Spleen (tissue), 11 donors: ENCODE measurements at regions not wholly inside any gene's neighbourhood (a gene's known extent, or its start where the extent isn't known, plus 50 kb on each side); places are given as distances from the start of the nearest gene placed in this dataset.

ENCODE experiments used
- DNase-seq: peaks from one replicate; pipeline ENCODE4 v3.0.0-alpha.2; 2020
- H3K27ac ChIP-seq, 8 donors: fragments of 200-600 bp; sonication (generic) in 7 of 8; 1 replicate in 4 of 8; 2 replicates in 4 of 8; pipeline versions ENCODE4 v1.5.0 to v1.8.0; 2016 to 2021; ENCODE audit warnings: inconsistent platforms in 4 of 8, mild to moderate bottlenecking in 4 of 8, moderate library complexity in 1 of 8
- H3K27me3 ChIP-seq, 7 donors: fragments of 200-600 bp; sonication (generic) in 6 of 7; replicated peaks in 1 of 7; 1 replicate in 4 of 7; 2 replicates in 3 of 7; pipeline versions ENCODE4 v1.5.0 to v1.8.0; 2016 to 2021; ENCODE audit warnings: inconsistent platforms in 3 of 7, mild to moderate bottlenecking in 1 of 7
- H3K36me3 ChIP-seq, 6 donors: fragments of 200-600 bp; sonication (generic) in 5 of 6; 1 replicate in 4 of 6; 2 replicates in 2 of 6; pipeline versions ENCODE4 v1.5.0 to v1.8.0; 2016 to 2021; ENCODE audit warnings: inconsistent platforms in 2 of 6
- H3K4me1 ChIP-seq, 6 donors: fragments of 200-600 bp; sonication (generic) in 5 of 6; 1 replicate in 3 of 6; 2 replicates in 3 of 6; pipeline versions ENCODE4 v1.5.0 to v1.8.0; 2016 to 2021; ENCODE audit warnings: inconsistent platforms in 3 of 6
- H3K4me3 ChIP-seq, 8 donors: fragments of 200-600 bp; sonication (generic) in 7 of 8; 1 replicate in 4 of 8; 2 replicates in 4 of 8; pipeline versions ENCODE4 v1.5.0 to v1.8.0; 2016 to 2021; ENCODE audit warnings: inconsistent platforms in 4 of 8, mild to moderate bottlenecking in 4 of 8, moderate library complexity in 2 of 8
- H3K9me3 ChIP-seq, 8 donors: fragments of 200-600 bp; sonication (generic) in 7 of 8; 1 replicate in 4 of 8; 2 replicates in 4 of 8; pipeline versions ENCODE4 v1.5.0 to v1.8.0; 2016 to 2021; ENCODE audit warnings: inconsistent platforms in 4 of 8
- CTCF ChIP-seq, 11 experiments: fragments of 200-600 bp in 7 of 11; fragments of 450-650 bp in 4 of 11; sonication (generic) in 4 of 11; IDR thresholded peaks in 8 of 11; conservative IDR thresholded peaks in 3 of 11; 1 replicate in 7 of 11; 2 replicates in 4 of 11; pipeline versions ENCODE4 v1.4.0 to v1.8.0; 2016 to 2021; ENCODE audit warnings: antibody characterized with exemption in 11 of 11, inconsistent platforms in 4 of 11, mild to moderate bottlenecking in 1 of 11
- POLR2A ChIP-seq, 3 donors: fragments of 450-650 bp; IDR thresholded peaks; one replicate each; pipeline ENCODE4 v1.5.1; 2017; ENCODE audit warnings: antibody characterized with exemption in 3 of 3, mild to moderate bottlenecking in 1 of 3
- POLR2AphosphoS5 ChIP-seq, 3 donors: sonication (generic); formaldehyde crosslinking; IDR thresholded peaks; one replicate each; pipeline ENCODE4 v1.5.1; 2017; ENCODE audit warnings: antibody characterized with exemption in 3 of 3
- WGBS, 5 donors: extraction: QIAGEN DNeasy Blood & Tissue Kit in 3 of 5; methylation state at CpG; one replicate each; pipeline versions ENCODE4 v1.1.5 to v1.1.7; 2013 to 2018; 5-methylcytosine and 5-hydroxymethylcytosine counted together
- intact Hi-C: fragments of 100-400 bp; cut with DNase I; formaldehyde crosslinking; loops from one replicate; pipeline ENCODE4 v1.15.0; 2023; ENCODE audit warnings: low total_unique reads
- donor health status: healthy with polysubstance abuse.
- donor health status: DM: no; HTN: no; CAD: no; lungs with moderate emphysema.
- donor health status: DM: no; HTN: no; CAD: no.
- donor health status: Bipolar disorder and iron deficiency.
- donor health status: healthy.
- donor health status: DM: no; HTN: no; CAD: no.
- donor health status: DM: yes; HTN: yes; CAD: no.

DNA sequence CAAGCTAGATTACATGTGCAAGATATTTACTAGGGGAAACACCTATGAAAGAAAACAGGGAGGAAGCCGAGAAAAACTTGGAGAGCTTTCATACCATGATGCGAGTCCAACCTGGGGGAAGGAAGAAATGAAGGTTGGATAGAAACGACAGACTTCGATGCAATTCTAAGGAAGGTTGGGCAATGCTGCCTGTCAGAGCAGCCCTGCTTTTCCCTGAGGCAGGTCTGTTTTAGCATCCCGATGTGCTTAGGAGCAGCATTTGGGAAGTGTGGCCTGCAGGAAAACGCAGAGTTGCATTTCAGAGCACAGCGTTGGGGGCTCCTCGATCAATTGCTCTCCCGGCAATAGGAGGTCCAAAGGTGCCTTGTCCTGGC is 91.9 kb upstream of the DTNBP1 start:
- 85 to 96% (median 91%) methylated on average over 9 of the region's 9 CpGs for WGBS, 5 donors
- H3K27me3 ChIP-seq = no peaks in the 10 kb centered on the region
- no peak for TF ChIP-seq CTCF (IDR thresholded peaks at IDR 0.05 in 8 of 11, conservative IDR thresholded peaks at IDR 0.05 in 3 of 11)
- no peak for TF ChIP-seq POLR2A (IDR thresholded peaks at IDR 0.05)
- no peak for TF ChIP-seq POLR2AphosphoS5 (IDR thresholded peaks at IDR 0.05)
- intact Hi-C loops = no loop called here
- no peaks in the 10 kb centered on the region for H3K4me1 ChIP-seq
- no peak overlapping the region for H3K27ac ChIP-seq
- no peak overlapping the region for H3K4me3 ChIP-seq
- no peaks in the 10 kb centered on the region for H3K36me3 ChIP-seq
- DNase-seq = no peak
- H3K9me3 ChIP-seq = no peaks in the 10 kb centered on the region

GRCh38 chr6:15754035-15754705 is 91.3 kb upstream of the DTNBP1 start:
- Histone ChIP-seq H3K9me3 (no peaks in the 10 kb centered on the region), H3K36me3 (no peaks in the 10 kb centered on the region), H3K4me1 (no peaks in the 10 kb centered on the region), H3K27ac (no peak overlapping the region), H3K27me3 (no peaks in the 10 kb centered on the region), H3K4me3 (no peak overlapping the region)
- intact Hi-C loops = no loop called here
- DNase-seq = no peak
- WGBS, 5 donors = 65 to 74% (median 69%) methylated on average over 5 of the region's 5 CpGs
- TF ChIP-seq POLR2AphosphoS5 (IDR thresholded peaks at IDR 0.05) (no peak), POLR2A (IDR thresholded peaks at IDR 0.05) (no peak), CTCF (IDR thresholded peaks at IDR 0.05 in 8 of 11, conservative IDR thresholded peaks at IDR 0.05 in 3 of 11) (no peak)

- intact Hi-C loops = no loop called here
- DNase-seq = no peak
- Histone ChIP-seq H3K4me3 (no peak overlapping the region), H3K27me3 (no peaks in the 10 kb centered on the region), H3K9me3 (no peaks in the 10 kb centered on the region), H3K27ac (no peak overlapping the region), H3K4me1 (no peaks in the 10 kb centered on the region), H3K36me3 (no peaks in the 10 kb centered on the region)
- TF ChIP-seq CTCF (IDR thresholded peaks at IDR 0.05 in 8 of 11, conservative IDR thresholded peaks at IDR 0.05 in 3 of 11) (no peak), POLR2A (IDR thresholded peaks at IDR 0.05) (no peak), POLR2AphosphoS5 (IDR thresholded peaks at IDR 0.05) (no peak)
- 75 to 92% (median 82%) methylated on average over 3 of the region's 3 CpGs for WGBS, 5 donors
Measured at GRCh38 chr6:15752820-15753219, 90.0 kb upstream of the DTNBP1 start.

GRCh38 chr6:15751721-15752350 is 89.0 kb upstream of the DTNBP1 start:
- no peak overlapping the region for H3K27ac ChIP-seq
- WGBS, 5 donors = 72 to 95% (median 75%) methylated on average over 3 of the region's 3 CpGs
- H3K9me3 ChIP-seq = no peaks in the 10 kb centered on the region
- intact Hi-C loops = no loop called here
- TF ChIP-seq POLR2AphosphoS5 (IDR thresholded peaks at IDR 0.05) (no peak), POLR2A (IDR thresholded peaks at IDR 0.05) (no peak), CTCF (IDR thresholded peaks at IDR 0.05 in 8 of 11, conservative IDR thresholded peaks at IDR 0.05 in 3 of 11) (no peak)
- no peaks in the 10 kb centered on the region for H3K36me3 ChIP-seq
- H3K4me1 ChIP-seq = no peaks in the 10 kb centered on the region
- H3K4me3 ChIP-seq = no peak overlapping the region
- H3K27me3 ChIP-seq = no peaks in the 10 kb centered on the region
- no peak for DNase-seq
